IMR-90 (cell line): ENCODE measurements at regions not wholly inside any gene's neighbourhood (a gene's known extent, or its start where the extent isn't known, plus 50 kb on each side); places are given as distances from the start of the nearest gene placed in this dataset.
"Not testable (repeated sequence)": the region's sequence is repeated elsewhere in the genome, so short reads cannot be mapped to it uniquely, and the experiment has no call there.

Experiments used
- ATAC-seq: fragments of 200-7000 bp; cut with Tn5 transposase; 2 replicates; pipeline ENCODE4 v1.9.1; 2020; ENCODE audit warnings: low read depth, mild to moderate bottlenecking, moderate library complexity
- BruUV-seq: library from RNA; stranded (reverse); fragments of 400-500 nt; replicated peaks from 2 replicates; lab custom pipeline; 2021; lab: Mats Ljungman, UMichigan
- CTCF ChIA-PET: fragments of 300-600 bp; formaldehyde crosslinking; extraction: SDS; loops from one replicate; lab custom pipeline; 2021; ENCODE audit warnings: antibody characterized with exemption; lab: Yijun Ruan, JAX
- POLR2A ChIA-PET: fragments of 300-600 bp; sonication (Branson Sonifier 250); formaldehyde crosslinking; loops from one replicate; lab custom pipeline; 2022; ENCODE audit warnings: antibody characterized with exemption; ENCODE audit not compliant: unreplicated experiment; lab: Charles Lee
- DNase-seq: peaks from one replicate; pipeline ENCODE4 v3.0.0; 2013
- H2AFZ ChIP-seq: replicated peaks from 2 replicates; pipeline ENCODE3; 2013; ENCODE audit warnings: low read length, mild to moderate bottlenecking; ENCODE audit not compliant: poor library complexity
- H2AK5ac ChIP-seq: 2 replicates; pipeline ENCODE4 v1.6.1; 2013; ENCODE audit warnings: low read depth, low read length, inconsistent platforms
- H2AK9ac ChIP-seq: replicated peaks from 2 replicates; pipeline ENCODE3; 2013; ENCODE audit warnings: mild to moderate bottlenecking, low read depth, low read length, moderate library complexity; ENCODE audit not compliant: poor library complexity
- H2BK120ac ChIP-seq: 2 replicates; pipeline ENCODE4 v1.6.1; 2013; ENCODE audit warnings: low read depth, low read length, inconsistent platforms
- H2BK15ac ChIP-seq: 3 replicates; pipeline ENCODE4 v1.6.1; 2013; ENCODE audit warnings: low read depth, low read length, inconsistent platforms
- H2BK20ac ChIP-seq: 2 replicates; pipeline ENCODE4 v1.6.1; 2013; ENCODE audit warnings: low read depth, mild to moderate bottlenecking, inconsistent platforms, low read length, moderate library complexity
- H2BK5ac ChIP-seq: 2 replicates; pipeline ENCODE4 v1.6.1; 2013; ENCODE audit warnings: mild to moderate bottlenecking, low read depth, low read length, inconsistent platforms; ENCODE audit not compliant: poor library complexity, severe bottlenecking
- H3K14ac ChIP-seq: replicated peaks from 2 replicates; pipeline ENCODE4 v1.6.1; 2013; ENCODE audit warnings: low read depth, low read length, inconsistent platforms
- H3K18ac ChIP-seq: 2 replicates; pipeline ENCODE4 v1.6.1; 2013; ENCODE audit warnings: low read depth, low read length, control low read depth
- H3K23ac ChIP-seq: 2 replicates; pipeline ENCODE4 v1.6.1; 2013; ENCODE audit warnings: low read depth, low read length, inconsistent platforms
- H3K27ac ChIP-seq: 2 replicates; pipeline ENCODE4 v1.5.1; 2013; ENCODE audit warnings: mild to moderate bottlenecking, control low read depth, low read length; ENCODE audit not compliant: insufficient read depth
- H3K27me3 ChIP-seq: 2 replicates; pipeline ENCODE4 v1.6.1; 2013; ENCODE audit warnings: low read length; ENCODE audit not compliant: control insufficient read depth, insufficient read depth
- H3K36me3 ChIP-seq: 2 replicates; pipeline ENCODE4 v1.6.1; 2013; ENCODE audit warnings: low read length, mixed read lengths; ENCODE audit not compliant: control insufficient read depth, insufficient read depth
- H3K4ac ChIP-seq: 2 replicates; pipeline ENCODE4 v1.6.1; 2013; ENCODE audit warnings: low read depth, low read length, inconsistent platforms
- H3K4me1 ChIP-seq: 2 replicates; pipeline ENCODE4 v1.6.1; 2013; ENCODE audit warnings: low read length, mixed read lengths; ENCODE audit not compliant: control insufficient read depth, insufficient read depth
- H3K4me2 ChIP-seq: 2 replicates; pipeline ENCODE4 v1.6.1; 2013; ENCODE audit warnings: low read depth, mild to moderate bottlenecking, control low read depth, low read length, moderate library complexity
- H3K4me3 ChIP-seq: 2 replicates; pipeline ENCODE4 v1.5.1; 2013; ENCODE audit warnings: low read depth, mild to moderate bottlenecking, control low read depth, low read length, moderate library complexity; ENCODE audit not compliant: insufficient read depth
- H3K56ac ChIP-seq: 2 replicates; pipeline ENCODE4 v1.6.1; 2013; ENCODE audit warnings: low read length, inconsistent platforms; ENCODE audit not compliant: insufficient read depth; ENCODE audit errors: extremely low read depth
- H3K79me1 ChIP-seq, 2 experiments: 2 replicates each; pipeline ENCODE4 v1.6.1; 2013; ENCODE audit warnings: low read length in 2 of 2, inconsistent platforms in 1 of 2, low read depth in 1 of 2
- H3K9ac ChIP-seq: 2 replicates; pipeline ENCODE4 v1.6.1; 2013; ENCODE audit warnings: low read depth, low read length, control low read depth
- H3K9me1 ChIP-seq: 2 replicates; pipeline ENCODE4 v1.6.1; 2013; ENCODE audit warnings: low read length, inconsistent platforms; ENCODE audit not compliant: insufficient read depth
- H3K9me3 ChIP-seq: 2 replicates; pipeline ENCODE4 v1.6.1; 2013; ENCODE audit warnings: low read length; ENCODE audit not compliant: control insufficient read depth, insufficient read depth
- H4K20me1 ChIP-seq: 2 replicates; pipeline ENCODE4 v1.6.1; 2013; ENCODE audit warnings: low read length, inconsistent platforms; ENCODE audit not compliant: insufficient read depth
- H4K5ac ChIP-seq: 2 replicates; pipeline ENCODE4 v1.6.1; 2013; ENCODE audit warnings: mild to moderate bottlenecking, low read depth, low read length, control low read depth
- H4K8ac ChIP-seq, 2 experiments: 2 replicates each; pipeline ENCODE4 v1.6.1; 2013; ENCODE audit warnings: low read depth in 2 of 2, low read length in 2 of 2, control low read depth in 1 of 2, inconsistent platforms in 1 of 2
- H4K91ac ChIP-seq: 2 replicates; pipeline ENCODE4 v1.6.1; 2013; ENCODE audit warnings: low read depth, low read length, inconsistent platforms; ENCODE audit not compliant: insufficient read depth
- WGBS, 2 experiments: methylation state at CpG; one replicate each; pipeline versions ENCODE4 v1.1.5 to v1.1.7; 2013; ENCODE audit warnings: missing lambda C conversion rate in 2 of 2; ENCODE audit not compliant: insufficient read length in 1 of 2; ENCODE audit errors: extremely low coverage in 2 of 2; 5-methylcytosine and 5-hydroxymethylcytosine counted together
- dilution Hi-C: fragments of 300-500 bp; cut with HindIII; formaldehyde crosslinking; loops from one replicate; pipeline ENCODE4 v1.14.3; 2018; ENCODE audit warnings: low sequenced_read_pairs; ENCODE audit not compliant: unreplicated experiment
- in situ Hi-C: fragments of 300-500 bp; cut with MboI; formaldehyde crosslinking; loops from 3 replicates; pipeline ENCODE4 v1.14.3; 2019; ENCODE audit warnings: low sequenced_read_pairs, inconsistent platforms, mixed read lengths
- intact Hi-C: fragments of 100-400 bp; cut with micrococcal nuclease; formaldehyde crosslinking; loops from 2 replicates; pipeline ENCODE4 v1.10.0; 2022

GRCh38 chr6:14891820-14892375, 354.0 kb upstream of the JARID2 start:
- in situ Hi-C loops, H4K20me1 ChIP-seq, CTCF ChIA-PET, H3K36me3 ChIP-seq, H4K8ac ChIP-seq, H2AFZ ChIP-seq, H3K9me1 ChIP-seq, H2BK120ac ChIP-seq, H3K9ac ChIP-seq, H3K27me3 ChIP-seq, BruUV-seq, H3K4ac ChIP-seq, H3K23ac ChIP-seq, H2BK15ac ChIP-seq, H4K5ac ChIP-seq, DNase-seq, ATAC-seq, H3K79me1 ChIP-seq, H2BK20ac ChIP-seq, H3K4me3 ChIP-seq, H3K56ac ChIP-seq, H2AK9ac ChIP-seq, H3K4me1 ChIP-seq, H3K14ac ChIP-seq, H3K9me3 ChIP-seq, H2AK5ac ChIP-seq, H2BK5ac ChIP-seq, H3K4me2 ChIP-seq, H3K27ac ChIP-seq, intact Hi-C loops, H3K18ac ChIP-seq, POLR2A ChIA-PET, dilution Hi-C loops, H4K91ac ChIP-seq: not testable (repeated sequence)
- WGBS, 2 experiments = no CpG with 5 or more reads among the region's 9 CpGs
